Endothelial cell (in vitro differentiated cells): ENCODE measurements at regions not wholly inside any gene's neighbourhood (a gene's known extent, or its start where the extent isn't known, plus 50 kb on each side); places are given as distances from the start of the nearest gene placed in this dataset.
"Not testable (repeated sequence)": the region's sequence is repeated elsewhere in the genome, so short reads cannot be mapped to it uniquely, and the experiment has no call there.

Experiments
- DNase-seq: peaks from one replicate; pipeline ENCODE4 v3.0.0; 2021; ENCODE audit warnings: low spot score
- H3K27ac Mint-ChIP-seq: one replicate; pipeline ENCODE4 v1.8.0; 2021; ENCODE audit warnings: mixed read lengths, inconsistent platforms; ENCODE audit not compliant: unreplicated experiment
- H3K27me3 Mint-ChIP-seq: one replicate; pipeline ENCODE4 v1.8.0; 2021; ENCODE audit warnings: mild to moderate bottlenecking, moderate library complexity, mixed read lengths, inconsistent platforms; ENCODE audit not compliant: unreplicated experiment
- H3K36me3 Mint-ChIP-seq: one replicate; pipeline ENCODE4 v1.8.0; 2021; ENCODE audit warnings: mild to moderate bottlenecking, low read depth, mixed read lengths, inconsistent platforms; ENCODE audit not compliant: unreplicated experiment
- H3K4me1 Mint-ChIP-seq: one replicate; pipeline ENCODE4 v1.8.0; 2021; ENCODE audit warnings: mild to moderate bottlenecking, mixed read lengths, inconsistent platforms; ENCODE audit not compliant: unreplicated experiment
- H3K4me3 Mint-ChIP-seq: one replicate; pipeline ENCODE4 v1.8.0; 2021; ENCODE audit warnings: mild to moderate bottlenecking, mixed read lengths, inconsistent platforms; ENCODE audit not compliant: unreplicated experiment
- H3K9me3 Mint-ChIP-seq: one replicate; pipeline ENCODE4 v1.8.0; 2021; ENCODE audit warnings: mixed read lengths, inconsistent platforms; ENCODE audit not compliant: unreplicated experiment
- CTCF ChIP-seq: fragments of 200-600 bp; sonication (generic); IDR thresholded peaks from one replicate; pipeline ENCODE4 v1.5.0; 2021; ENCODE audit warnings: antibody characterized with exemption; ENCODE audit not compliant: unreplicated experiment

- no peaks in the 10 kb centered on the region for H3K4me1 Mint-ChIP-seq
- no peak overlapping the region for H3K4me3 Mint-ChIP-seq
- no peaks in the 10 kb centered on the region for H3K27me3 Mint-ChIP-seq
- no peak for DNase-seq
- H3K9me3 Mint-ChIP-seq, result no peaks in the 10 kb centered on the region
- no peak for TF ChIP-seq CTCF
- no peaks in the 10 kb centered on the region for H3K36me3 Mint-ChIP-seq
- H3K27ac Mint-ChIP-seq, result no peak overlapping the region
Measured at GRCh38 chr2:234395891-234396420, 100.9 kb downstream of the ARL4C start.

- Mint-ChIP-seq H3K4me1 (no peaks in the 10 kb centered on the region), H3K36me3 (no peaks in the 10 kb centered on the region), H3K4me3 (no peak overlapping the region), H3K27me3 (no peaks in the 10 kb centered on the region), H3K9me3 (no peaks in the 10 kb centered on the region), H3K27ac (no peak overlapping the region)
- no peak for TF ChIP-seq CTCF
- DNase-seq, result no peak
Measured at GRCh38 chr2:234394450-234394849, 102.4 kb downstream of the ARL4C start.

GRCh38 chr2:234393354-234393753 is 103.5 kb downstream of the ARL4C start:
- no peak overlapping the region for H3K4me3 Mint-ChIP-seq
- TF ChIP-seq CTCF, result no peak
- no peaks in the 10 kb centered on the region for H3K4me1 Mint-ChIP-seq
- DNase-seq, result no peak
- no peaks in the 10 kb centered on the region for H3K27me3 Mint-ChIP-seq
- no peaks in the 10 kb centered on the region for H3K36me3 Mint-ChIP-seq
- no peaks in the 10 kb centered on the region for H3K9me3 Mint-ChIP-seq
- no peak overlapping the region for H3K27ac Mint-ChIP-seq

- no peaks in the 10 kb centered on the region for H3K27me3 Mint-ChIP-seq
- no peaks in the 10 kb centered on the region for H3K9me3 Mint-ChIP-seq
- no peak for TF ChIP-seq CTCF
- H3K27ac Mint-ChIP-seq, result no peak overlapping the region
- H3K4me1 Mint-ChIP-seq, result no peaks in the 10 kb centered on the region
- no peak for DNase-seq
- no peak overlapping the region for H3K4me3 Mint-ChIP-seq
- H3K36me3 Mint-ChIP-seq, result no peaks in the 10 kb centered on the region
Measured at GRCh38 chr2:234392041-234392615, 104.8 kb downstream of the ARL4C start.

GRCh38 chr2:234391625-234392024 is 105.3 kb downstream of the ARL4C start:
- Mint-ChIP-seq H3K27me3 (no peaks in the 10 kb centered on the region), H3K36me3 (no peaks in the 10 kb centered on the region), H3K4me1 (no peaks in the 10 kb centered on the region), H3K9me3 (no peaks in the 10 kb centered on the region), H3K27ac (no peak overlapping the region), H3K4me3 (no peak overlapping the region)
- TF ChIP-seq CTCF, result no peak
- DNase-seq, result no peak

- H3K9me3 Mint-ChIP-seq, H3K36me3 Mint-ChIP-seq, DNase-seq, H3K27me3 Mint-ChIP-seq, H3K4me1 Mint-ChIP-seq, H3K27ac Mint-ChIP-seq, H3K4me3 Mint-ChIP-seq: not testable (repeated sequence)
Measured at GRCh38 chr2:234389661-234390060, 107.2 kb downstream of the ARL4C start.
